ENCODE measurements at regions not wholly inside any gene's neighbourhood (a gene's known extent, or its start where the extent isn't known, plus 50 kb on each side); places are given as distances from the start of the nearest gene placed in this dataset.

GRCh38 chr11:81578571-81578970 is 1155.1 kb downstream of the FAM181B start:
- TF ChIP-seq CTCF (IDR thresholded peaks at IDR 0.05) = no peak
- no peak for TF ChIP-seq POLR2A (IDR thresholded peaks at IDR 0.05)

Measured in adrenal gland (tissue), 5 donors.